ENCODE measurements at regions not wholly inside any gene's neighbourhood (a gene's known extent, or its start where the extent isn't known, plus 50 kb on each side); places are given as distances from the start of the nearest gene placed in this dataset.

GRCh38 chr10:124179308-124180043, 86.1 kb upstream of the CHST15 start:
- TF ChIP-seq CTCF (conservative IDR thresholded peaks at IDR 0.05; ENCODE audit: low read depth, low read length) (no peak), SMC3 (IDR thresholded peaks at IDR 0.05; ENCODE audit: low read depth, low read length) (no peak), CEBPB (IDR thresholded peaks at IDR 0.05; ENCODE audit: low read depth, low read length) (no peak), POLR2A (IDR thresholded peaks at IDR 0.05; ENCODE audit: low read depth, low read length) (no peak), MAZ (IDR thresholded peaks at IDR 0.05; ENCODE audit: borderline replicate concordance, low read depth, low read length) (no peak), MAFK (IDR thresholded peaks at IDR 0.05; ENCODE audit: low read depth, low read length) (no peak), BHLHE40 (IDR thresholded peaks at IDR 0.05; ENCODE audit: low read depth, low read length) (no peak)
